VCaP (cell line): ENCODE measurements at regions not wholly inside any gene's neighbourhood (a gene's known extent, or its start where the extent isn't known, plus 50 kb on each side); places are given as distances from the start of the nearest gene placed in this dataset.

Experiments
- H3K27ac ChIP-seq: fragments of 450-650 bp; 2 replicates; pipeline ENCODE4 v1.5.1; 2017
- CTCF ChIP-seq: fragments of 450-650 bp; conservative IDR thresholded peaks from 2 replicates; pipeline ENCODE4 v1.5.1; 2017; ENCODE audit warnings: mild to moderate bottlenecking, moderate library complexity

DNA sequence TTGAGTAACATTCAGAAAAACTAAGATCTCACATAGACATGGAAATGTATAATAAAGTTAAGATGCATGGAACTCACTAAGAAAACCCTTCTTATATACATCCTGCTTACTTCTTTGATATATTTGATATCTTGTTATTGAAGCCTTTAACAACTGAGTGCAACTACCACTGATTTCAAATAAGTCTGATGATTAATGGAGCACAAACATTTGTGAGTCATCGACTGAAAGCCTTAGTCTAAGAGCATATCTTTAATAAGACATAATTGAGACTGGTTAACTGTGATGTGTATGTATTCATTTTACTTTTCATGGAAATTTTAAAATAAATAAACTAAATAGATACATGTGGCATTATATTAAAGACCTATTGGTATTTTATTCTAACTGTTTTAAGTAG, 740.5 kb downstream of the EPHA3 start:
- H3K27ac ChIP-seq = no peak overlapping the region
- no peak for TF ChIP-seq CTCF

GRCh38 chr3:89851974-89852621, 744.7 kb downstream of the EPHA3 start:
- TF ChIP-seq CTCF = peak; percentile 75
- H3K27ac ChIP-seq = no peak overlapping the region

DNA sequence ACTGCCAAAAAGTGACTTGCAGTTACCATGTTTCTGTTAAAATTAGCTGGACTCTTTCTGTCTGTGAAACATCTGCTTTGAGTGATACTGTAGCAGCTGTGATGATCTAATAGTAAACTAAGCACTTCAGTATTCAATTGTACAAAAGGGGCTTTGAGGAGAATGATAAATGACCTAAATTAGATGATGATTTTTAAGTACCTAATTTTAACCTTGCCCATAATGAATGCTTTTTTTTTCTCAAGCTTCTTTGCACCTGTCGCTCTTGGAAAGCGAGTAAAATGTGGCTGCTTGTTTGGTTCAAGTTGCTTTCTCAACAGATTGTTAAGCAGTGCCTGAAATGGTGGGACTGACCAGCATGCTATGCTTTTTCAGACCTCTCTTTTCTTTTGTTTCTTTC, 752.3 kb downstream of the EPHA3 start:
- TF ChIP-seq CTCF = no peak
- no peak overlapping the region for H3K27ac ChIP-seq

GRCh38 chr3:89867286-89867685, 759.9 kb downstream of the EPHA3 start:
- H3K27ac ChIP-seq = no peak overlapping the region
- no peak for TF ChIP-seq CTCF

- H3K27ac ChIP-seq = no peak overlapping the region
- TF ChIP-seq CTCF = no peak
Measured at GRCh38 chr3:89876116-89876515, 768.7 kb downstream of the EPHA3 start.

GRCh38 chr3:89877230-89877629, 769.8 kb downstream of the EPHA3 start:
- TF ChIP-seq CTCF = no peak
- no peak overlapping the region for H3K27ac ChIP-seq

DNA sequence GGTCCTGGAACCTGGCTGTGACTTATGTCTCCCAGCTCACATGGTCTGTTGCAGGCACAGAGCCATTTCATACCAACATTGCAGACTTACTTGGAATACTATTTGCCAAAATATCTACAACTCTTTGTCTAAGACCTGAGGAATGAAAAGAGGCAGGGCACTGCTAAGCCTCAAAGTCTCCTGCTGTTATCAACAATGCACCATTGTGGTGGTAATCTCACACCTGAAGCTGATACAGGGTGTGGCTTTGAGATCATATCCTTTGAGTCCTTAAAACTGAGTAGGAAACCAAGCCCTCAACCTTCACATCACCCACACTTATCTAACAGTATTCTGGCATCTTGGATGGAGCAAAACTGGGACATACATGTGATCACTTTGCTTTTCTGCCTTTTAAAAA, 782.0 kb downstream of the EPHA3 start:
- TF ChIP-seq CTCF = no peak
- H3K27ac ChIP-seq = no peak overlapping the region
